Chondrocyte (in vitro differentiated cells): ENCODE measurements at regions not wholly inside any gene's neighbourhood (a gene's known extent, or its start where the extent isn't known, plus 50 kb on each side); places are given as distances from the start of the nearest gene placed in this dataset.

ENCODE experiments used
- DNase-seq: peaks from one replicate; pipeline ENCODE4 v3.0.0; 2021; ENCODE audit warnings: mixed read lengths, low spot score
- H3K27ac Mint-ChIP-seq: one replicate; pipeline ENCODE4 v1.8.0; 2021; ENCODE audit warnings: mild to moderate bottlenecking, moderate library complexity, mixed read lengths; ENCODE audit not compliant: unreplicated experiment
- H3K27me3 Mint-ChIP-seq: 2 replicates; pipeline ENCODE4 v1.8.0; 2021; ENCODE audit warnings: low read depth, mixed read lengths
- H3K36me3 Mint-ChIP-seq: 2 replicates; pipeline ENCODE4 v1.8.0; 2021; ENCODE audit warnings: low read depth, mixed read lengths
- H3K4me1 Mint-ChIP-seq: 2 replicates; pipeline ENCODE4 v1.8.0; 2021; ENCODE audit warnings: low read depth, mild to moderate bottlenecking, mixed read lengths
- H3K4me3 Mint-ChIP-seq: one replicate; pipeline ENCODE4 v1.8.0; 2021; ENCODE audit warnings: mild to moderate bottlenecking, moderate library complexity, mixed read lengths; ENCODE audit not compliant: unreplicated experiment
- H3K9me3 Mint-ChIP-seq: 2 replicates; pipeline ENCODE4 v1.8.0; 2021; ENCODE audit warnings: low read depth, mixed read lengths
- CTCF ChIP-seq: fragments of 200-600 bp; sonication (generic); IDR thresholded peaks from 2 replicates; pipeline ENCODE4 v1.5.0; 2021; ENCODE audit warnings: antibody characterized with exemption, mild to moderate bottlenecking, moderate library complexity

GRCh38 chr2:237217995-237218616 lies 132.4 kb downstream of the COPS8 start:
- H3K27ac Mint-ChIP-seq: peak overlapping the region; percentile 74

DNA sequence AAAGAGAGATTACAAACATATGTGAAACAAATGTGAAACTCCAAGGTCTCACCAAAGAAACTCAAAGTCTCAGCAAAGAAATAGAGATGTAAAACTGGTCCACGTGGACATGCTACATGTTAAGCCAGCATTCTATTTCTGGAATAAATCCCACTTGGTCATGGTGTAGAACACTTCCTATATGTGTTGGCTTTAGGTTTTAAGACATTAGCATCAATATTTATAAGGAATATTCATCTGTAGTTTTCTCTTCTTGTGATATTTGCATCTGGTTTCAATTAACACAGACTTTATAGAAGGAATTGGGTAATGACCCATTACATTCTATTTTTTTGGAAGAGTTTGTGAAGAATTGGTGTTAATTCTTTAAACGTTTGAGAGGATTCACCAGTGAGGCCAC lies 133.1 kb downstream of the COPS8 start:
- no peaks in the 10 kb centered on the region for H3K9me3 Mint-ChIP-seq
- H3K4me1 Mint-ChIP-seq: peaks cover 52% of the 10 kb centered on the region
- TF ChIP-seq CTCF: no peak
- H3K27me3 Mint-ChIP-seq: no peaks in the 10 kb centered on the region
- H3K4me3 Mint-ChIP-seq: no peak overlapping the region
- no peak for DNase-seq
- no peaks in the 10 kb centered on the region for H3K36me3 Mint-ChIP-seq
- H3K27ac Mint-ChIP-seq: peak overlapping the region; percentile 74

More at GRCh38 chr2:237217995-237218616, 132.4 kb downstream of the COPS8 start:
- Mint-ChIP-seq H3K9me3 (no peaks in the 10 kb centered on the region), H3K4me3 (no peak overlapping the region), H3K4me1 (peaks cover 45% of the 10 kb centered on the region), H3K27me3 (no peaks in the 10 kb centered on the region), H3K36me3 (no peaks in the 10 kb centered on the region)
- peak; percentile 56 for DNase-seq
- TF ChIP-seq CTCF: no peak

DNA sequence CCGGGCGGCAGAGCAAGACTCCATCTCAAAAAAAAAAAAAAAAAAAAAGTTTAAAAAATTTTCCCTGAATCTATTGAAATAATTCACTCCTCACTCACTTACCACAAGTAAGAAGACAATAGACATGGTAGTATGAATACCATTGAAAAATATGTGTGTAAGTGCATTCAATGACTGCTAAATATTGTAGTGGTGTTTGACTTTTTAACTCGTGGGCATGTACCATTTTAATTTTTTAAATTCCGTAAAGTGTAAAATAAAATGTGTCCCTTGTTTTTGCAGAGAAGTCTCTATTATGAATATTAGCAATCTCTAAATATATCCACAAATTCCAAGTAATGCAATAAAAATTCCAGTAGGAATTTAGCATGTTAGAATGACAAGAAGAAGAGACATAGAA lies 134.1 kb downstream of the COPS8 start:
- Mint-ChIP-seq H3K36me3 (no peaks in the 10 kb centered on the region), H3K27me3 (no peaks in the 10 kb centered on the region), H3K4me3 (no peak overlapping the region), H3K4me1 (peaks cover 60% of the 10 kb centered on the region), H3K27ac (no peak overlapping the region), H3K9me3 (no peaks in the 10 kb centered on the region)
- no peak for DNase-seq
- no peak for TF ChIP-seq CTCF

DNA sequence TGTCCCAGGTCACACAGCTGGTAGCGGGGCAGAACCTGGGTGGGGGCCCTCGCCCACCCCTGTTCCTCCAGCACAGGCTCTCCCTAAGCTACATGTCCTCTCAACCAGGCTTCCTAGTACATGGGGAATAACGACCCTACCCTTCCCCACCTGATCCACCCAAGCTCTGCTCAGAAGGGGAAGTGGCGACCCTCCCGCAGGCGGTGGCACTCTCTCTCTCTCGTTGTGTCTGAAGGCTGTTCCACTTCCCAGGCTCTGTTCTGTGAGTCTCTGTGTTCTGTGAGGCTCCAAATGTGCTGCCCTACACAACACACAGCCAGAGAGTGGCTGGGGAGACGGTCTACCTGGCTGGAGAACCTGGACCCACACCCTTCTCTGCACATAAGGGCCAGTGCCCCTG lies 135.8 kb downstream of the COPS8 start:
- DNase-seq: peak; percentile 53
- H3K27ac Mint-ChIP-seq: peak overlapping the region; percentile 25
- H3K9me3 Mint-ChIP-seq: no peaks in the 10 kb centered on the region
- no peaks in the 10 kb centered on the region for H3K27me3 Mint-ChIP-seq
- H3K4me1 Mint-ChIP-seq: peaks cover 63% of the 10 kb centered on the region
- TF ChIP-seq CTCF: no peak
- no peaks in the 10 kb centered on the region for H3K36me3 Mint-ChIP-seq
- H3K4me3 Mint-ChIP-seq: no peak overlapping the region

DNA sequence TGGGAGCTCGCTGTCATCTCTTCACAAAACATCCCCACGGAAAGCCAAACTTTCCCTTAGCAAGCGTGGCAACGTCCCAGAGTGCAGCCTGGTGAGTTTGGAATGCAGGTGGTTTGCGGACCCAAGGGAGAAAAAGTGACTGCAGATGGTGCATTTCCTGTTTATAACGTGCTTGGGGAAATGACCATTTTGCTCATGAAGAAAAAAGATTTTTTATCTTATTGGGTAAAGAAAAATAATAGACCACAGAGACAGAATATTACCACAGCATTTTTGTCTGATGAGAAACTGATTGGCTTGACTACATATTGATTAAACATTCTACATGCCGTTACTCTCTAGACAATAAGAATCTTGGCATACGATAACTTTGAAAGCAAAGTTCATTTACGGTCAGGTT lies 136.5 kb downstream of the COPS8 start:
- no peaks in the 10 kb centered on the region for H3K36me3 Mint-ChIP-seq
- TF ChIP-seq CTCF: no peak
- H3K9me3 Mint-ChIP-seq: no peaks in the 10 kb centered on the region
- H3K27ac Mint-ChIP-seq: peak overlapping the region; percentile 85
- DNase-seq: no peak
- H3K4me1 Mint-ChIP-seq: peaks cover 66% of the 10 kb centered on the region
- H3K4me3 Mint-ChIP-seq: no peak overlapping the region
- no peaks in the 10 kb centered on the region for H3K27me3 Mint-ChIP-seq
